HG03025 (cell line): ENCODE measurements at regions not wholly inside any gene's neighbourhood (a gene's known extent, or its start where the extent isn't known, plus 50 kb on each side); places are given as distances from the start of the nearest gene placed in this dataset.
"Not testable (repeated sequence)": the region's sequence is repeated elsewhere in the genome, so short reads cannot be mapped to it uniquely, and the experiment has no call there.

Source experiments
- ATAC-seq: cut with Tn5 transposase; IDR thresholded peaks from one replicate; pipeline ENCODE4 v1.9.1; 2021; ENCODE audit warnings: mild to moderate bottlenecking, moderate library complexity; ENCODE audit not compliant: unreplicated experiment, low FRiP score

DNA sequence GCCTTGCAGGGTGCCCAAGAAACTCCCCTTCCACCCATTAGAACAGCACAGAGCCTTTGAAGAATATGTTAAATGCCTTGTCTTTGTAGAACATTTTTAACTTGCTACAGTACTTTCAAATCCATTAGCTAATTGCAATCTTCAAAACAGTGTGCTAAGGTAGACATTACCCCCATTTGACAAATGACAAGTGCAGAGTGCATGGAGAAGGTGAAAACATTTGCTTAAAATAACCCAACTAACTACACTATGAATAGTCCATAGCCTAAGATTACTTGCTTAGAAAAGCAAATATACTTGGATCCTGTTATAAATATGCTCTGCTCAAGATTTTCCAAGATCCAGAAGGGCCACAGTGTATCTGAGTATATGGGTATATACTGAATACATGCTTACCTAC, 87.0 kb upstream of the G2E3 start:
- no peak for ATAC-seq

DNA sequence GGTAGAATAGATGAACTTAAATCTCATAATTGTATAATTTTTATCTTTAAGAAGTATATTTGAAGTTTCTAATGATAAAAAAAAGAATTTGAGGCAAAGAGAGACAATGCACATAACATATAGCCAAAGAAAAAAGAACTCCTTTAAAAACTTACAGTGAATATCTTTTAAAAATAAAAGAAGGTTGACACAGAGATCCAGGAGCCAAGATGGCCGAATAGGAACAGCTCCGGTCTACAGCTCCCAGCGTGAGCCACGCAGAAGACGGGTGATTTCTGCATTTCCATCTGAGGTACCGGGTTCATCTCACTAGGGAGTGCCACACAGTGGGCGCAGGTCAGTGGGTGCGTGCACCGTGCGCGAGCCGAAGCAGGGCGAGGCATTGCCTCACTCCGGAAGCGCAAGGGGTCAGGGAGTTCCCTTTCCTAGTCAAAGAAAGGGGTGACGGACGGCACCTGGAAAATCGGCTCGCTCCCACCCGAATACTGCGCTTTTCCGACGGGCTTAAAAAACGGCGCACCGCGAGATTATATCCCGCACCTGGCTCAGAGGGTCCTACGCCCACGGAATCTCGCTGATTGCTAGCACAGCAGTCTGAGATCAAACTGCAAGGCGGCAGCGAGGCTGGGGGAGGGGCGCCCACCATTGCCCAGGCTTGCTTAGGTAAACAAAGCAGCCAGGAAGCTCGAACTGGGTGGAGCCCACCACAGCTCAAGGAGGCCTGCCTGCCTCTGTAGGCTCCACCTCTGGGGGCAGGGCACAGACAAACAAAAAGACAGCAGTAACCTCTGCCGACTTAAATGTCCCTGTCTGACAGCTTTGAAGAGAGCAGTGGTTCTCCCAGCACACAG, 84.9 kb upstream of the G2E3 start:
- not testable (repeated sequence) for ATAC-seq

GRCh38 chr14:30482276-30482675, 76.7 kb upstream of the G2E3 start:
- ATAC-seq = no peak

DNA sequence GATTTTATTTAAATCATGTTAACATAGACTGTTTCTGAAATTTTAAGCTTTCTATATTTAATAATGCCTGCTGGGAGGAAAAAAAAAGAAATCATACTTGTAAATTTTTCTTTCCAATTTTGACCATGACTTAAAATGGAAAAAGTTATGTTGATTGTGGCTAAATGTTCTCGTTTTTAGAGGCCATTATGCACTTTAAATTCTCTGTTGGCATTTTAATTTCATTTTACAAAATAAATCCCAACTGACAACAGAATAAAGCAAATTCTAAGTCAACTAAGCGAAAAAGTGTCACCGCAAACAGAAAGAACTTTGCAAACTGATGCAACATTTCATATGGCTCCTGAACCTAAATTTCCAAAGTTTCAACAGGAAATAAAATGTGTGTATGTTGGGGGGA, 74.8 kb upstream of the G2E3 start:
- no peak for ATAC-seq

- no peak for ATAC-seq
Measured at GRCh38 chr14:30484976-30485375, 74.0 kb upstream of the G2E3 start.

- ATAC-seq = no peak
Measured at GRCh38 chr14:30496852-30497251, 62.1 kb upstream of the G2E3 start.

GRCh38 chr14:30499358-30499757, 59.6 kb upstream of the G2E3 start:
- no peak for ATAC-seq

DNA sequence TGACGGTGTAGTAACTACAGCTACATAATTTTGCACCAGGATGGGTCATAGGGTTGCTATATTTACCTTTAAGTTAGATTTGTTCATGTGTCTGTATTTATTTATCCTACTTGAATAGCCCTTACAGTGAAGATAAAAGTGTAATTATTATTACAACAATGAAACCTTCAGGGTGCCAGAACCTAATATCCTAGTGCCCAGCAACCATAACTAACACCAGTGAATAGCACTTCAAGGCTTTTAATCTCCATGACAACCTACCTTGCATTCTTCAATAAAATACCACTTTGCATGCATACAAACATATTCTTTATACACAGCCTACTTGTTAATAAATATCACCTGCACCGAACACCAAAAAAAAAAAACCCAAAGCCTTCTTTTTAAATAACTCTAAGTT, 58.7 kb upstream of the G2E3 start:
- no peak for ATAC-seq

DNA sequence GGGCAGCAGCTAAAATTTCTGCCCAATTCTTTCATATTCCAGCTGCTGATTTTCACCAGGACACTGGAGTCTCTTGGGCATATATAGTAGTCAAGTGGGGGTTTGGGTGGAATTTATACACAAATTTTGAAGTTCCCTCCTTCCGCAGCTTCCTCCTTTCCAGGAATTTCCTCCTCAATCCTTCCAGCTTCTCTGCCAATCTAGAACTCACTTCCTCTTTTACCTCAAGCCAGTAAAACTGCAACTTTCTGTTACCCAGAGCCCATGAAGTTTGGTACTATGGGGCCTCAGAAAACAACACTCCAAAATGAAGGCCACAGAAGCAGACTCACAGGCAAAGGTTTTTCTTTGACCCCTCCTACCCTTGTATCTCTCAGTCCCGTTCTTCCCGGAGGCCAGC, 51.7 kb upstream of the G2E3 start:
- ATAC-seq = no peak
